ENCODE measurements at regions not wholly inside any gene's neighbourhood (a gene's known extent, or its start where the extent isn't known, plus 50 kb on each side); places are given as distances from the start of the nearest gene placed in this dataset.

DNA sequence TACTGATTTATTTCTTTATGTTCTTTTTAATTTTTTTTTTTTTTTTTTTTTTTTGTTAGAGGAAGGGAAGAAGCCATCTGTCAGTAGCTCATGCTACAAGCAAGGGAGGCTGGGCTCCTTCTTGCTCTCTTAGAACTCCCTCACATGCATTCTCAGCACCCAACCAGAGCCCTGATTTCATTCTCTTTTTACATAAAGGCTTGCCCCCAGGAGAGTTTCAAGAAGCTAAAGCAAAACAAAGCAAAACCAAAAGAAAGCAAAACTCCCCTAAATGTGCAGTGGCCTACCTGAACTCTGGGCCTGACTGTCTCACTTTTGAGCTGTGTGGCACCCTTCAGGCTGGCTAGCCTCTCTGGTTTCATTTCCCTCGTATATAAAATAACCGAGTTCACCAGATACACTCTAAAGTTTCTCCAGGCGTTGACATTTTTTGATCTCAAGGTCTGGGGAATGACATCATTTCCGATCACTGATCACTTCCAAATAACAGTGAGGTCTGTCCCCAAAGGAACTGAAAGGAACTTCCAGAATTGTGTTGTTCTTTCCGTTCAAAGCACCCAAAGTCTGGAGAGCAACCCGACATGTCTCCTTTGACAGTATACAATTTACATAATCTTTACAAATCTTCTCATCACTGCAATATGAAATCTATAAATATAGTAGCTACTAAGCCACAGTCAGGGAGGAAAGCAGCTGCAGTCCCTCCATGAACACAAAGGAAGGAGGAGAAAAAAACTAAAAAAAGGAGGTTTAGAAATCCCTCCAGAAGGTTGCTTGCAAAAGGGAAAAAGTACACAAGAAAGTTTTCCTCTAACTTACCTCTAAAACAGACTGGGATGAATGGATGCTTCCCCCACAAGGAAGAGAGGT lies 145.6 kb upstream of the NCK2 start:
- Histone ChIP-seq H2BK20ac (ENCODE audit: low read depth, low read length) (no peak overlapping the region), H3K36me3 (ENCODE audit: control insufficient read depth, insufficient read depth, low read length) (no peaks in the 10 kb centered on the region), H3K9me1 (ENCODE audit: insufficient read depth, low read length) (no peaks in the 10 kb centered on the region), H2BK120ac (ENCODE audit: low read depth, low read length) (no peak overlapping the region), H2BK15ac (ENCODE audit: low read depth, low read length) (no peak overlapping the region), H3K18ac (ENCODE audit: low read depth, low read length) (no peak overlapping the region), H4K91ac (ENCODE audit: insufficient read depth, low read depth, low read length) (no peak overlapping the region), H3K27ac (ENCODE audit: insufficient read depth, low read length) (no peak overlapping the region), H4K20me1 (ENCODE audit: insufficient read depth, low read length) (no peaks in the 10 kb centered on the region), H3K14ac (replicated peaks; ENCODE audit: low read depth, low read length) (no peak overlapping the region), H2AFZ (replicated peaks; ENCODE audit: low read length, poor library complexity) (no peak overlapping the region), H4K5ac (ENCODE audit: low read depth, low read length) (no peak overlapping the region), H3K23ac (ENCODE audit: low read depth, low read length) (no peak overlapping the region), H3K9me3 (ENCODE audit: control insufficient read depth, insufficient read depth, low read length) (no peaks in the 10 kb centered on the region), H4K8ac (ENCODE audit: low read depth in 2 of 2, low read length in 2 of 2) (no peak overlapping the region), H3K4ac (ENCODE audit: low read depth, low read length) (no peak overlapping the region), H2BK5ac (ENCODE audit: low read depth, low read length, poor library complexity, severe bottlenecking) (no peak overlapping the region), H2AK9ac (replicated peaks; ENCODE audit: low read depth, low read length, poor library complexity) (no peak overlapping the region), H3K56ac (ENCODE audit: extremely low read depth, insufficient read depth, low read length) (no peak overlapping the region), H3K27me3 (ENCODE audit: control insufficient read depth, insufficient read depth, low read length) (peaks cover 9% of the 10 kb centered on the region), H3K79me1 (ENCODE audit: low read depth in 1 of 2, low read length in 2 of 2) (no peaks in the 10 kb centered on the region), H2AK5ac (ENCODE audit: low read depth, low read length) (no peak overlapping the region), H3K4me2 (ENCODE audit: low read depth, low read length) (no peak overlapping the region), H3K9ac (ENCODE audit: low read depth, low read length) (no peak overlapping the region), H3K4me1 (ENCODE audit: control insufficient read depth, insufficient read depth, low read length) (no peaks in the 10 kb centered on the region), H3K4me3 (ENCODE audit: insufficient read depth, low read depth, low read length) (no peak overlapping the region)
- no CpG with 5 or more reads among the region's 6 CpGs for WGBS, 2 experiments (ENCODE audit: extremely low coverage in 2 of 2, insufficient read length in 1 of 2)
- CTCF ChIA-PET = no interaction called here
- BruUV-seq (replicated peaks) = no TSS peak
- intact Hi-C loops (cut with micrococcal nuclease) (no loop called here), dilution Hi-C loops (cut with HindIII; ENCODE audit: low sequenced_read_pairs, unreplicated experiment) (no loop called here), in situ Hi-C loops (cut with MboI; ENCODE audit: low sequenced_read_pairs) (no loop called here)
- POLR2A ChIA-PET (ENCODE audit: unreplicated experiment) = no interaction called here
- TF ChIP-seq SMC3 (IDR thresholded peaks at IDR 0.05; ENCODE audit: low read depth, low read length) (no peak), FOS (IDR thresholded peaks at IDR 0.05; ENCODE audit: low read depth, low read length) (no peak), RAD21 (IDR thresholded peaks at IDR 0.05; ENCODE audit: low read length) (no peak), MAFK (IDR thresholded peaks at IDR 0.05; ENCODE audit: low read depth, low read length) (no peak), CHD1 (IDR thresholded peaks at IDR 0.05; ENCODE audit: low read depth, low read length) (no peak), BHLHE40 (IDR thresholded peaks at IDR 0.05; ENCODE audit: low read depth, low read length) (no peak), NFE2L2 (IDR thresholded peaks at IDR 0.05; ENCODE audit: low read depth, low read length) (no peak), RFX5 (IDR thresholded peaks at IDR 0.05; ENCODE audit: low read depth, low read length) (no peak), MAZ (IDR thresholded peaks at IDR 0.05; ENCODE audit: borderline replicate concordance, low read depth, low read length) (no peak), MXI1 (IDR thresholded peaks at IDR 0.05; ENCODE audit: borderline replicate concordance, low read depth, low read length) (no peak), POLR2A (IDR thresholded peaks at IDR 0.05; ENCODE audit: low read depth, low read length) (no peak), RCOR1 (IDR thresholded peaks at IDR 0.05; ENCODE audit: insufficient replicate concordance, low read length) (no peak), CEBPB (IDR thresholded peaks at IDR 0.05; ENCODE audit: low read depth, low read length) (no peak)
- TF ChIP-seq, protein P1, sequence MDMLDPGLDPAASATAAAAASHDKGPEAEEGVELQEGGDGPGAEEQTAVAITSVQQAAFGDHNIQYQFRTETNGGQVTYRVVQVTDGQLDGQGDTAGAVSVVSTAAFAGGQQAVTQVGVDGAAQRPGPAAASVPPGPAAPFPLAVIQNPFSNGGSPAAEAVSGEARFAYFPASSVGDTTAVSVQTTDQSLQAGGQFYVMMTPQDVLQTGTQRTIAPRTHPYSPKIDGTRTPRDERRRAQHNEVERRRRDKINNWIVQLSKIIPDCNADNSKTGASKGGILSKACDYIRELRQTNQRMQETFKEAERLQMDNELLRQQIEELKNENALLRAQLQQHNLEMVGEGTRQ (IDR thresholded peaks at IDR 0.05; ENCODE audit: low read depth, low read length) = no peak
- TF ChIP-seq, protein P2, sequence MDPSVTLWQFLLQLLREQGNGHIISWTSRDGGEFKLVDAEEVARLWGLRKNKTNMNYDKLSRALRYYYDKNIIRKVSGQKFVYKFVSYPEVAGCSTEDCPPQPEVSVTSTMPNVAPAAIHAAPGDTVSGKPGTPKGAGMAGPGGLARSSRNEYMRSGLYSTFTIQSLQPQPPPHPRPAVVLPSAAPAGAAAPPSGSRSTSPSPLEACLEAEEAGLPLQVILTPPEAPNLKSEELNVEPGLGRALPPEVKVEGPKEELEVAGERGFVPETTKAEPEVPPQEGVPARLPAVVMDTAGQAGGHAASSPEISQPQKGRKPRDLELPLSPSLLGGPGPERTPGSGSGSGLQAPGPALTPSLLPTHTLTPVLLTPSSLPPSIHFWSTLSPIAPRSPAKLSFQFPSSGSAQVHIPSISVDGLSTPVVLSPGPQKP (IDR thresholded peaks at IDR 0.05; ENCODE audit: borderline replicate concordance, low read depth, low read length) = no peak
- TF ChIP-seq, protein P3, sequence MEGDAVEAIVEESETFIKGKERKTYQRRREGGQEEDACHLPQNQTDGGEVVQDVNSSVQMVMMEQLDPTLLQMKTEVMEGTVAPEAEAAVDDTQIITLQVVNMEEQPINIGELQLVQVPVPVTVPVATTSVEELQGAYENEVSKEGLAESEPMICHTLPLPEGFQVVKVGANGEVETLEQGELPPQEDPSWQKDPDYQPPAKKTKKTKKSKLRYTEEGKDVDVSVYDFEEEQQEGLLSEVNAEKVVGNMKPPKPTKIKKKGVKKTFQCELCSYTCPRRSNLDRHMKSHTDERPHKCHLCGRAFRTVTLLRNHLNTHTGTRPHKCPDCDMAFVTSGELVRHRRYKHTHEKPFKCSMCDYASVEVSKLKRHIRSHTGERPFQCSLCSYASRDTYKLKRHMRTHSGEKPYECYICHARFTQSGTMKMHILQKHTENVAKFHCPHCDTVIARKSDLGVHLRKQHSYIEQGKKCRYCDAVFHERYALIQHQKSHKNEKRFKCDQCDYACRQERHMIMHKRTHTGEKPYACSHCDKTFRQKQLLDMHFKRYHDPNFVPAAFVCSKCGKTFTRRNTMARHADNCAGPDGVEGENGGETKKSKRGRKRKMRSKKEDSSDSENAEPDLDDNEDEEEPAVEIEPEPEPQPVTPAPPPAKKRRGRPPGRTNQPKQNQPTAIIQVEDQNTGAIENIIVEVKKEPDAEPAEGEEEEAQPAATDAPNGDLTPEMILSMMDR (conservative IDR thresholded peaks at IDR 0.05; ENCODE audit: low read depth, low read length) = no peak
- no peak for DNase-seq
- ATAC-seq (ENCODE audit: low read depth) = no peak
